OCI-LY7 (cell line): ENCODE measurements at regions not wholly inside any gene's neighbourhood (a gene's known extent, or its start where the extent isn't known, plus 50 kb on each side); places are given as distances from the start of the nearest gene placed in this dataset.
"Not testable (repeated sequence)": the region's sequence is repeated elsewhere in the genome, so short reads cannot be mapped to it uniquely, and the experiment has no call there.

Source experiments
- CTCF ChIP-seq: fragments of 200-600 bp; sonication (generic); conservative IDR thresholded peaks from 2 replicates; pipeline ENCODE4 v1.5.1; 2014; ENCODE audit warnings: mild to moderate bottlenecking, antibody characterized with exemption, low read length, moderate library complexity, mixed read lengths
- EZH2phosphoT487 ChIP-seq: fragments of 200-600 bp; sonication (generic); IDR thresholded peaks from 2 replicates; pipeline ENCODE4 v1.6.1; 2018; ENCODE audit warnings: low read depth, borderline replicate concordance, mild to moderate bottlenecking, mixed run types, antibody characterized with exemption, low read length, moderate library complexity, mixed read lengths

GRCh38 chr3:597746-598145 is 401.2 kb downstream of the CHL1 start:
- TF ChIP-seq CTCF, EZH2phosphoT487: not testable (repeated sequence)
